Kidney epithelial cell (primary cell): ENCODE measurements at regions not wholly inside any gene's neighbourhood (a gene's known extent, or its start where the extent isn't known, plus 50 kb on each side); places are given as distances from the start of the nearest gene placed in this dataset.

Experiments used
- DNase-seq: peaks from one replicate; pipeline ENCODE4 v3.0.0-alpha.2; 2010; ENCODE audit warnings: low read depth
- H3K27me3 ChIP-seq: 2 replicates; pipeline ENCODE4 v1.6.0; 2011; ENCODE audit warnings: low read length; ENCODE audit not compliant: control insufficient read depth, insufficient read depth
- H3K36me3 ChIP-seq: 2 replicates; pipeline ENCODE4 v1.5.1; 2011; ENCODE audit warnings: low read length; ENCODE audit not compliant: control insufficient read depth, insufficient read depth
- H3K4me3 ChIP-seq: 2 replicates; pipeline ENCODE4 v1.5.1; 2011; ENCODE audit warnings: low read depth, mild to moderate bottlenecking, control low read depth, low read length
- CTCF ChIP-seq: IDR thresholded peaks from 2 replicates; pipeline ENCODE4 v1.5.1; 2011; ENCODE audit warnings: mild to moderate bottlenecking, moderate library complexity, low read length, control low read depth, inconsistent platforms; ENCODE audit not compliant: insufficient read depth, poor library complexity, severe bottlenecking

GRCh38 chr5:109964136-109964535 is 274.4 kb downstream of the MAN2A1 start:
- DNase-seq, result peak; percentile 12
- Histone ChIP-seq H3K36me3 (no peaks in the 10 kb centered on the region), H3K27me3 (no peaks in the 10 kb centered on the region), H3K4me3 (no peak overlapping the region)
- no peak for TF ChIP-seq CTCF

- H3K27me3 ChIP-seq, result no peaks in the 10 kb centered on the region
- TF ChIP-seq CTCF, result no peak
- H3K4me3 ChIP-seq, result no peak overlapping the region
- no peaks in the 10 kb centered on the region for H3K36me3 ChIP-seq
- DNase-seq, result no peak
These were observed 275.9 kb downstream of the MAN2A1 start for GRCh38 chr5:109965634-109966033.

- Histone ChIP-seq H3K4me3 (no peak overlapping the region), H3K36me3 (no peaks in the 10 kb centered on the region)
- TF ChIP-seq CTCF, result no peak
These were observed 282.2 kb downstream of the MAN2A1 start for GRCh38 chr5:109971968-109972367.

GRCh38 chr5:109981979-109982378 is 292.3 kb downstream of the MAN2A1 start:
- TF ChIP-seq CTCF, result no peak
- no peak for DNase-seq
- Histone ChIP-seq H3K27me3 (no peaks in the 10 kb centered on the region), H3K4me3 (no peak overlapping the region), H3K36me3 (no peaks in the 10 kb centered on the region)

More at GRCh38 chr5:109971968-109972367, 282.2 kb downstream of the MAN2A1 start:
- DNase-seq, result no peak
- H3K27me3 ChIP-seq, result no peaks in the 10 kb centered on the region

GRCh38 chr5:109982966-109983534 is 293.3 kb downstream of the MAN2A1 start:
- TF ChIP-seq CTCF, result no peak
- no peak for DNase-seq
- no peaks in the 10 kb centered on the region for H3K36me3 ChIP-seq

GRCh38 chr5:109986726-109987125 is 297.0 kb downstream of the MAN2A1 start:
- Histone ChIP-seq H3K27me3 (no peaks in the 10 kb centered on the region), H3K36me3 (no peaks in the 10 kb centered on the region), H3K4me3 (no peak overlapping the region)
- TF ChIP-seq CTCF, result no peak
- no peak for DNase-seq

More at GRCh38 chr5:109982966-109983534, 293.3 kb downstream of the MAN2A1 start:
- Histone ChIP-seq H3K4me3 (no peak overlapping the region), H3K27me3 (no peaks in the 10 kb centered on the region)
